ENCODE measurements at regions not wholly inside any gene's neighbourhood (a gene's known extent, or its start where the extent isn't known, plus 50 kb on each side); places are given as distances from the start of the nearest gene placed in this dataset.
"Not testable (repeated sequence)": the region's sequence is repeated elsewhere in the genome, so short reads cannot be mapped to it uniquely, and the experiment has no call there.

- no peak for DNase-seq (ENCODE audit: low read depth)
These were observed 135.5 kb downstream of the CEMIP2 start for GRCh38 chr9:71632776-71633175.

- no peak for DNase-seq (ENCODE audit: low read depth)
These were observed 137.8 kb downstream of the CEMIP2 start for GRCh38 chr9:71630377-71630995.

- no peak for DNase-seq (ENCODE audit: low read depth)
These were observed 138.6 kb downstream of the CEMIP2 start for GRCh38 chr9:71629578-71630215.

- DNase-seq (ENCODE audit: low read depth): peak; percentile 32
These were observed 140.1 kb downstream of the CEMIP2 start for GRCh38 chr9:71628247-71628646.

- DNase-seq (ENCODE audit: low read depth): no peak
These were observed 140.8 kb downstream of the CEMIP2 start for GRCh38 chr9:71627537-71627936.

GRCh38 chr9:71626395-71626794 lies 141.9 kb downstream of the CEMIP2 start:
- DNase-seq (ENCODE audit: low read depth): no peak

- DNase-seq (ENCODE audit: low read depth): peak; percentile 9
These were observed 143.6 kb downstream of the CEMIP2 start for GRCh38 chr9:71624728-71625127.

- no peak for DNase-seq (ENCODE audit: low read depth)
These were observed 147.6 kb downstream of the CEMIP2 start for GRCh38 chr9:71620746-71621145.

- DNase-seq (ENCODE audit: low read depth): no peak
These were observed 148.0 kb downstream of the CEMIP2 start for GRCh38 chr9:71620331-71620730.

GRCh38 chr9:71619926-71620325 lies 148.4 kb downstream of the CEMIP2 start:
- DNase-seq (ENCODE audit: low read depth): no peak

- DNase-seq (ENCODE audit: low read depth): no peak
These were observed 153.8 kb downstream of the CEMIP2 start for GRCh38 chr9:71614409-71615010.

GRCh38 chr9:71612889-71613288 lies 155.4 kb downstream of the CEMIP2 start:
- DNase-seq (ENCODE audit: low read depth): no peak

GRCh38 chr9:71609448-71609830 lies 158.9 kb downstream of the CEMIP2 start:
- no peak for DNase-seq (ENCODE audit: low read depth)

GRCh38 chr9:71608825-71609447 lies 159.4 kb downstream of the CEMIP2 start:
- DNase-seq (ENCODE audit: low read depth): peak; percentile 2

GRCh38 chr9:71608021-71608420 lies 160.3 kb downstream of the CEMIP2 start:
- DNase-seq (ENCODE audit: low read depth): no peak

- DNase-seq (ENCODE audit: low read depth): no peak
These were observed 160.8 kb downstream of the CEMIP2 start for GRCh38 chr9:71607461-71607881.

GRCh38 chr9:71604197-71605063 lies 163.9 kb downstream of the CEMIP2 start:
- DNase-seq (ENCODE audit: low read depth): peak; percentile 71

- DNase-seq (ENCODE audit: low read depth): no peak
These were observed 165.7 kb downstream of the CEMIP2 start for GRCh38 chr9:71602652-71603051.

GRCh38 chr9:71595762-71596161 lies 172.6 kb downstream of the CEMIP2 start:
- DNase-seq (ENCODE audit: low read depth): not testable (repeated sequence)

- DNase-seq (ENCODE audit: low read depth): no peak
These were observed 173.8 kb downstream of the CEMIP2 start for GRCh38 chr9:71594541-71594940.

GRCh38 chr9:71592400-71592799 lies 175.9 kb downstream of the CEMIP2 start:
- peak; percentile 67 for DNase-seq (ENCODE audit: low read depth)

- no peak for DNase-seq (ENCODE audit: low read depth)
These were observed 178.0 kb downstream of the CEMIP2 start for GRCh38 chr9:71590362-71590761.
